ENCODE measurements at regions not wholly inside any gene's neighbourhood (a gene's known extent, or its start where the extent isn't known, plus 50 kb on each side); places are given as distances from the start of the nearest gene placed in this dataset.

- no peak overlapping the region for H3K27ac ChIP-seq
- intact Hi-C loops (cut with DNase I) = no loop called here
- DNase-seq (ENCODE audit: low spot score in 2 of 2) = no peak
- no peaks in the 10 kb centered on the region for H3K36me3 ChIP-seq
- TF ChIP-seq CTCF (IDR thresholded peaks at IDR 0.05) = no peak
- no peaks in the 10 kb centered on the region for H3K4me1 ChIP-seq
- no peak overlapping the region for H3K4me3 ChIP-seq
- no peaks in the 10 kb centered on the region for H3K9me3 ChIP-seq
- H3K27me3 ChIP-seq = no peaks in the 10 kb centered on the region
Observed at GRCh38 chr4:110840221-110840654, 217.4 kb upstream of the PITX2 start.

GRCh38 chr4:110848787-110849186 is 225.9 kb upstream of the PITX2 start:
- intact Hi-C loops (cut with DNase I) = no loop called here
- no peaks in the 10 kb centered on the region for H3K9me3 ChIP-seq
- TF ChIP-seq CTCF (IDR thresholded peaks at IDR 0.05) = no peak
- no peak overlapping the region for H3K27ac ChIP-seq
- H3K4me3 ChIP-seq = no peak overlapping the region
- H3K27me3 ChIP-seq = no peaks in the 10 kb centered on the region
- H3K4me1 ChIP-seq = no peaks in the 10 kb centered on the region
- no peak for DNase-seq (ENCODE audit: low spot score in 2 of 2)
- no peaks in the 10 kb centered on the region for H3K36me3 ChIP-seq

- TF ChIP-seq CTCF (IDR thresholded peaks at IDR 0.05) = no peak
- H3K27me3 ChIP-seq = no peaks in the 10 kb centered on the region
- H3K4me1 ChIP-seq = no peaks in the 10 kb centered on the region
- no peaks in the 10 kb centered on the region for H3K9me3 ChIP-seq
- no peak overlapping the region for H3K4me3 ChIP-seq
- intact Hi-C loops (cut with DNase I) = no loop called here
- H3K36me3 ChIP-seq = no peaks in the 10 kb centered on the region
- no peak overlapping the region for H3K27ac ChIP-seq
- no peak for DNase-seq (ENCODE audit: low spot score in 2 of 2)
Observed at GRCh38 chr4:110849461-110849860, 226.6 kb upstream of the PITX2 start.

GRCh38 chr4:110850461-110851442 is 227.9 kb upstream of the PITX2 start:
- no peak for DNase-seq (ENCODE audit: low spot score in 2 of 2)
- no peaks in the 10 kb centered on the region for H3K4me1 ChIP-seq
- no peak overlapping the region for H3K27ac ChIP-seq
- TF ChIP-seq CTCF (IDR thresholded peaks at IDR 0.05) = no peak
- H3K27me3 ChIP-seq = no peaks in the 10 kb centered on the region
- no peaks in the 10 kb centered on the region for H3K36me3 ChIP-seq
- no peak overlapping the region for H3K4me3 ChIP-seq
- H3K9me3 ChIP-seq = no peaks in the 10 kb centered on the region
- intact Hi-C loops (cut with DNase I) = no loop called here

- TF ChIP-seq CTCF (IDR thresholded peaks at IDR 0.05) = no peak
- intact Hi-C loops (cut with DNase I) = no loop called here
- no peaks in the 10 kb centered on the region for H3K27me3 ChIP-seq
- no peak overlapping the region for H3K27ac ChIP-seq
- H3K9me3 ChIP-seq = no peaks in the 10 kb centered on the region
- no peak for DNase-seq (ENCODE audit: low spot score in 2 of 2)
- H3K4me3 ChIP-seq = no peak overlapping the region
- H3K36me3 ChIP-seq = no peaks in the 10 kb centered on the region
- no peaks in the 10 kb centered on the region for H3K4me1 ChIP-seq
Observed at GRCh38 chr4:110851989-110852388, 229.1 kb upstream of the PITX2 start.
